ENCODE measurements at regions not wholly inside any gene's neighbourhood (a gene's known extent, or its start where the extent isn't known, plus 50 kb on each side); places are given as distances from the start of the nearest gene placed in this dataset.
A peak's percentile ranks its signal among the peaks of the same experiment; 100 is the strongest.

GRCh38 chr7:21253740-21254687 lies 173.9 kb upstream of the SP4 start:
- peak; percentile 97 for DNase-seq

GRCh38 chr7:21256310-21256877 lies 171.5 kb upstream of the SP4 start:
- peak; percentile 90 for DNase-seq

DNA sequence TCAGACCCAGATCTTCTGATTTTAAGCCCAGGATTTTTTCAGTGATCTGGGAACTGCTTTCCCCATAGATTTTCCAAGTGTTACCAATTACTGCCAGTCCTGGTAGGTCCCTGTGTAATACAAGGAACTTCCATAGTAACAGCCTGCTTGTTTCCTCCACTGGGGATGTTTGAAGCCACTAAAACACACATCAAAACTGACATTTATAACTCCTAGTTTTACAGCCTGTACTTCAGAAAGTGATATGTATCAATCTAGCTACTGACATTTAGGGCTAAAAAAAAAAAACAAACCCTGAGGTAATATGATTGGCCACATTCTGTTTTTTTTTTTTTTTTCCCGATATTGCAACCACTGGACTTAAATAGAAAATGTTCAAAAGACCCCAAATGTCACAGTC lies 166.9 kb upstream of the SP4 start:
- DNase-seq = no peak

DNA sequence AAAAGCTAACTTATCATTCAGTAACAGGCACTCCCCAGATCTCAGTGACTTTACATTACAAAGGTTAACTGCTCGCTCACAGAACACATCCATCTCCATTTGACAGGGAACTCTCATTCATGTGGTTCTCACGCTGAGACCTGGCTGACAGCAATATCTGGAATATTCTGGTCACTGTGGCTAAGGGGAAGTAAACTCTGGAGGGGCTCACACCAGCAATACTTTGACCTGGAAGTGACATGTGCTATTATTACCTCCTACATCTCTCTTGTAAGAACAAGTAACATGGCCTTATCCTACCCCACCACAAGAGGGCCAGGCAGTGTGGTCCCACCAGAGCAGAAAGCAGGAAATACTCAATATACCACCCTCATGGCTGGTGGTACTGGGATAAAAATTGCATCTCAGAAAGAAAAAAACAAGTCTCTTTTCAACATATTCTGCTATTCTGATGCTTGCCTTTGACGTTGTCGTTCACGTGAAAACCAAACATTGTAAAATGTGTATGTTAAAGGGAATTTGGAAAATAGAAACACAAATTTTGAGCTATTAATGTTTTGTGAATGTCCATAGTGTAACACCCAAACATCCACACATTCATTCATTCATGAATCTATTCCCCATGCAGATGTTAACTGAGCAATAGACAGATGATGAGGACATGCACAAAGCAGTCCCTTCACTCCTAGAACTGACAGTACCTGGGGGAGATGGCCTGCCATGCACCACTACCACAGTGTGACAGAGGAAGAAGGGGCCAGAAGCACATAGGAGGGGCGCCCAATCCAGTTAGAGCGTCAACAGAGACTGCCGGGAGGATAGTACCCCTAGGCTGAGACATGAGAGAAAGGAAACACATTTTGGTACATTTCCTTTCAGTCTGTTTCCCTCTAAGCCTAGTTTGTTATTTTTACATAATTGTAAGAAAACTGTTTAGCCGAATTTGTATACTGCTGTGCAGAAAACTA lies 166.0 kb upstream of the SP4 start:
- peak; percentile 89 for DNase-seq

DNA sequence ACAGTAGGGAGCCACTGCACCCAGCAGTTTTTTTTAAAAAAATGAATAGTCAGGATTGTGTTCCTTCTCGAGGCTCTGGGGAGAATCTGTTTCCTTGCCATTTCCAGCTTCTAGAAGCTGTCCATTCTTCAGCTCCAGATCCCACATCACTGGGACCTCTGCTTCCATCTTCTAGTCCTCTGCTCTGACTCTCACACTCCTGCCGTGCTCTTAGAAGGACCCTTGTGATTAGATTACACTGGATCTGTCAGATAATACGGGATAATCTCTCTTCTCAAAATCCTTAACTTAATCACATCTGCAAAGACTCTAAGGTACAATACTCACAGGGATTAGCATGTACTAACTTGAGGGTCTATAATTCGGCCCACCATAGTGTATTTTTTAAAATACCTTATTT lies 158.9 kb upstream of the SP4 start:
- no peak for DNase-seq

DNA sequence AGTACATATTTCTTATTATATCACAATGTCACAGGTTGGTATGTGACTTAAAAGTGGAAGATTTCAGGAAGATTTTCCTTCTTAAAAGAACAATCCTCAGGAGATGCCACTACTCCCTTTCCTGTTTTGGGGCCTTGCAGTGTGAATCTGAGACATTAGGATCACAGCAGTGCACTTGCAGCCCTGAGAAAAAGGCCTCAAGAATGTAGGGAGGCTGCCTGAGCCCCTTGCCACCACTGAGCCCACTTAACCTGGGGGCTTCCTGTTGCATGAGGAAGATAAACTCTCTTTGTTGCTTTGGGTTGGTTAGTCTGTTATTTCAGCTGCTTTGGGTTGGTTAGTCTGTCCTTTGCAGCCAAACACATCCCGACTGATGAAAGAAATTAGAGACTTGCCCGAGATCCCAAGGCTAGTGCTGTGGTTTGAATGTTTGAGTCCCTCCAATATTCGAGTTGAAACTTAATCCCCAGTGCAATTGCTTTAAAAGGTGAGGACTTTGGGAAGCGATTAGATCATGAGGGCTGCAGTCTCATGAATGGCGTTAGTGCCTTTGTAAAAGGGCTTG lies 151.3 kb upstream of the SP4 start:
- no peak for DNase-seq

GRCh38 chr7:21278944-21279343 lies 148.9 kb upstream of the SP4 start:
- DNase-seq = no peak

GRCh38 chr7:21281193-21281592 lies 146.7 kb upstream of the SP4 start:
- DNase-seq = no peak

GRCh38 chr7:21293771-21294170 lies 134.1 kb upstream of the SP4 start:
- DNase-seq = no peak

GRCh38 chr7:21299766-21300165 lies 128.1 kb upstream of the SP4 start:
- DNase-seq = no peak

DNA sequence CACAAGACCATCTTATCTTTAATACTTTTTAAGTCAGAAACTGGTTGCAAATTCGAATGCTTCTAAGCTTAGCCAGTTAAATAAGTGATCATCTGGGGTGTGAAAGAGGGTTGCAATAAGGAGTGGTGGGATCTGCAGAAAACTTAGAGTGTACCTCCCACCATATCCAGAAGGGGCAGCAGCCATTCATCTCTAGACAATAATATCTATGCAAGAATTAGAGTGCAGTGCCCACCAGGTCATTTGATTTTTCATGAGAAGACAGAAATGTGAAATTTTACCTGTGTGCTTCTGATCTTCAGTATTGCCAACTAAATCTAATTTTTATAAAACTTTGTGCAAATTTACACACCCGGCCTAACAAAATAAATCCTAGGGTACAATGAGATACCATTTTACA lies 127.2 kb upstream of the SP4 start:
- DNase-seq = peak; percentile 54

DNA sequence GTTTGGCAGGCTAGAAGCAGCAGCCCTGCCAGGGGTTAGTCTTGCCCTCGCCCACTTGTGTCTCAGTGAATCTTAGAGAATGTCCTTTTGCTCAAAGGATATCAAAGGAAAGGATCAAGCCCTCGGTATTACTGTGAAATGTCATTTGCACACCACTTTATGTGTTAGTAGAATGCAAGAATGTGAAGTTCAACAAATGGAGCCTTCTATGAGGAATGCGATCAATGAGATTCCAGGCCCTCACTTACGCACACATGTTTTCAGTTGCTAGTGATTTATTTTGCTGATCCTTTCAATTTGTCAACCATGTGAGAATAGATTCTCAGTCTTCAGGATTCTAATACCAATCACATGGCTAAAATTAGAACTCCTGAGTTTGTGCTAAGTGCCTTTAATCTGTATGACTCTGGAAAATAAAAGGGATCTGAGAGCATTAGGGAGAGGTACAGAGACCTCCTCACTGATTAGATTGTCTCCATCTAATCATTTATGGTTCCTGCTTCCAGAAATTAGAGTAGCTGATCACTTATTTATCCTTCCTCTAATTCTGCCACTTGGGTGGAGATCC lies 123.0 kb upstream of the SP4 start:
- DNase-seq = no peak

- peak; percentile 73 for DNase-seq
Observed at GRCh38 chr7:21305455-21306235, 122.2 kb upstream of the SP4 start.

DNA sequence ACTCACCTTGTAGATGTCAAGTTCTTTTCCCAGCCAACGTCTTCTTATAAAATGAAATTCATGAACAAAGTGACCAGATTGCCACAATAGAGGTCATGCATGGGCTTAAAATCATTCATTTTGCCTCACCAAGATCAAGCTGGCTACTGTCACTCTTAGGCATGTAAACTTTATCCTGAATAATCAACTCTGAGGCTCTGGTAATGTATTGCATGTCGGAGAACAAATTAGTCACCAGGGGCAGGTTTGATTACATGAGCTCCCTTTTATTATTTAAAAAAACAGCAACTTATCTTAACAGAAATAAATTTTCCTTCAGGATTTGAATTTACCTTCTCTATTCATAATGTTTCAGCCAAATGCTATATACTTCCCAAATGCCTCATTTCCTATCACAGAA lies 112.9 kb upstream of the SP4 start:
- DNase-seq = no peak

GRCh38 chr7:21317966-21318915 lies 109.6 kb upstream of the SP4 start:
- no peak for DNase-seq

- DNase-seq = no peak
Observed at GRCh38 chr7:21318916-21319270, 109.0 kb upstream of the SP4 start.

- DNase-seq = no peak
Observed at GRCh38 chr7:21326241-21326640, 101.6 kb upstream of the SP4 start.

DNA sequence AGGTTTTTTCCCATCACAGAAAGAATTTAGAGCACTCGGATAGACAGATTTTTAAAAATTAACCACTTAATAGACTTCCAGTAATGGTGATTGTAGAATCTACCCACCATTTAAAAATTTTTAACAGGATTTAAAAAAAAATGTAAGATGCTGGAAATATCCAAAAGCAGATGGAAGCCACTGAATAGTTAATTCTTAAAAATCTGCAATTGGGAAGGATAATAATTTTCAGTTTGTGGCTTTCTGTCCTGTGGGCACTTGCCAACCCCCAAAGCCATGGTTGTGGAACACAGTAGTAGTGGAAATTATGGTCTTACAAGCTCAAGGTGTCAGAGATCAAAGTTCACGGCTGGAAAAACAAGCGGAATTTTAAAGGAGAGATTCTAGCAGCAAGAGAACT lies 101.0 kb upstream of the SP4 start:
- DNase-seq = no peak

- DNase-seq = no peak
Observed at GRCh38 chr7:21327422-21328409, 100.2 kb upstream of the SP4 start.
